Gastroesophageal sphincter (tissue), 4 donors: ENCODE measurements at regions not wholly inside any gene's neighbourhood (a gene's known extent, or its start where the extent isn't known, plus 50 kb on each side); places are given as distances from the start of the nearest gene placed in this dataset.
"Not testable (repeated sequence)": the region's sequence is repeated elsewhere in the genome, so short reads cannot be mapped to it uniquely, and the experiment has no call there.

Experiments
- ATAC-seq: fragments of 150-250 bp; one replicate; pipeline ENCODE4 v1.9.1; 2016; ENCODE audit warnings: mild to moderate bottlenecking, moderate library complexity
- H3K27ac ChIP-seq, 4 donors: fragments of 200-600 bp; sonication (generic) in 3 of 4; 1 replicate in 3 of 4; 2 replicates in 1 of 4; pipeline ENCODE4 v1.5.1; 2016 to 2019
- H3K27me3 ChIP-seq: fragments of 200-600 bp; sonication (generic); one replicate; pipeline ENCODE4 v1.5.1; 2019
- H3K36me3 ChIP-seq, 2 donors: fragments of 200-600 bp; sonication (generic); one replicate each; pipeline ENCODE4 v1.5.1; 2019; ENCODE audit warnings: control low read depth in 1 of 2
- H3K4me1 ChIP-seq, 3 donors: fragments of 200-600 bp; sonication (generic); 1 replicate in 2 of 3; 2 replicates in 1 of 3; pipeline ENCODE4 v1.5.1; 2016 to 2019; ENCODE audit warnings: control low read depth in 2 of 3
- H3K4me3 ChIP-seq, 2 donors: fragments of 200-600 bp; sonication (generic); one replicate each; pipeline ENCODE4 v1.5.1; 2019; ENCODE audit warnings: mild to moderate bottlenecking in 1 of 2, moderate library complexity in 1 of 2
- H3K9me3 ChIP-seq, 3 donors: fragments of 200-600 bp; sonication (generic); one replicate each; pipeline ENCODE4 v1.5.1; 2017 to 2019; ENCODE audit warnings: control low read depth in 2 of 3
- CTCF ChIP-seq, 4 experiments: fragments of 200-600 bp in 2 of 4; fragments of 450-650 bp in 2 of 4; sonication (generic) in 1 of 4; IDR thresholded peaks; one replicate each; pipeline ENCODE4 v1.5.1; 2017 to 2019; ENCODE audit warnings: antibody characterized with exemption in 4 of 4, mild to moderate bottlenecking in 2 of 4, moderate library complexity in 2 of 4
- EP300 ChIP-seq: sonication (generic); formaldehyde crosslinking; IDR thresholded peaks from one replicate; pipeline ENCODE4 v1.6.1; 2017; ENCODE audit warnings: antibody characterized with exemption, mild to moderate bottlenecking
- POLR2A ChIP-seq, 2 donors: fragments of 450-650 bp; IDR thresholded peaks; one replicate each; pipeline ENCODE4 v1.6.1; 2017; ENCODE audit warnings: antibody characterized with exemption in 2 of 2, mild to moderate bottlenecking in 2 of 2, moderate library complexity in 1 of 2
- POLR2AphosphoS5 ChIP-seq: sonication (generic); formaldehyde crosslinking; IDR thresholded peaks from one replicate; pipeline ENCODE4 v1.6.1; 2017; ENCODE audit warnings: antibody characterized with exemption
- WGBS, 2 donors: methylation state at CpG; one replicate each; pipeline ENCODE4 v1.1.5; 2018; ENCODE audit warnings: low coverage in 1 of 2; 5-methylcytosine and 5-hydroxymethylcytosine counted together

GRCh38 chr7:145729691-145730090 lies 386.9 kb upstream of the CNTNAP2 start:
- Histone ChIP-seq H3K4me3 (no peak overlapping the region), H3K27me3 (no peaks in the 10 kb centered on the region), H3K27ac (no peak overlapping the region), H3K36me3 (no peaks in the 10 kb centered on the region), H3K9me3 (no peaks in the 10 kb centered on the region), H3K4me1 (no peaks in the 10 kb centered on the region)
- ATAC-seq = no peak
- TF ChIP-seq POLR2A (IDR thresholded peaks at IDR 0.05) (no peak), POLR2AphosphoS5 (no peak), CTCF (IDR thresholded peaks at IDR 0.05) (no peak), EP300 (no peak)
- WGBS, 2 donors = 8 to 32% methylated on average over 4 of the region's 4 CpGs

- Histone ChIP-seq H3K4me1 (no peaks in the 10 kb centered on the region), H3K4me3 (no peak overlapping the region), H3K9me3 (no peaks in the 10 kb centered on the region), H3K36me3 (no peaks in the 10 kb centered on the region), H3K27me3 (peaks cover 7% of the 10 kb centered on the region), H3K27ac (no peak overlapping the region)
- 40% methylated on average over 1 of the region's 2 CpGs; no CpG with 5 or more reads in 1 of the 2 donors for WGBS, 2 donors
- TF ChIP-seq POLR2AphosphoS5 = no peak
- TF ChIP-seq CTCF (IDR thresholded peaks at IDR 0.05) = no peak
- TF ChIP-seq POLR2A (IDR thresholded peaks at IDR 0.05) = no peak
- TF ChIP-seq EP300 = no peak
- ATAC-seq = no peak
These were observed 398.5 kb upstream of the CNTNAP2 start for GRCh38 chr7:145718129-145718528.

- 73 to 85% methylated on average over 2 to 3 of the region's 3 CpGs for WGBS, 2 donors
These were observed 416.1 kb upstream of the CNTNAP2 start for GRCh38 chr7:145700488-145700887.

GRCh38 chr7:145698526-145699262 lies 417.9 kb upstream of the CNTNAP2 start:
- H3K36me3 ChIP-seq = no peaks in the 10 kb centered on the region
- WGBS, 2 donors = 59 to 66% methylated on average over 4 to 6 of the region's 6 CpGs
- H3K9me3 ChIP-seq = no peaks in the 10 kb centered on the region
- H3K27me3 ChIP-seq = no peaks in the 10 kb centered on the region
- H3K4me1 ChIP-seq = no peaks in the 10 kb centered on the region
- TF ChIP-seq POLR2AphosphoS5 = no peak
- TF ChIP-seq EP300 = no peak
- no peak for TF ChIP-seq CTCF (IDR thresholded peaks at IDR 0.05)
- TF ChIP-seq POLR2A (IDR thresholded peaks at IDR 0.05) = no peak
- ATAC-seq = no peak
- H3K4me3 ChIP-seq = no peak overlapping the region
- no peak overlapping the region for H3K27ac ChIP-seq

More at GRCh38 chr7:145700488-145700887, 416.1 kb upstream of the CNTNAP2 start:
- no peak for ATAC-seq
- Histone ChIP-seq H3K36me3 (no peaks in the 10 kb centered on the region), H3K9me3 (no peaks in the 10 kb centered on the region), H3K4me3 (no peak overlapping the region), H3K27ac (no peak overlapping the region), H3K4me1 (no peaks in the 10 kb centered on the region), H3K27me3 (no peaks in the 10 kb centered on the region)
- TF ChIP-seq CTCF (IDR thresholded peaks at IDR 0.05) = no peak
- TF ChIP-seq POLR2AphosphoS5 = no peak
- no peak for TF ChIP-seq POLR2A (IDR thresholded peaks at IDR 0.05)
- TF ChIP-seq EP300 = no peak

- not testable (repeated sequence) for H3K9me3 ChIP-seq, H3K4me3 ChIP-seq, H3K27me3 ChIP-seq, H3K4me1 ChIP-seq, H3K36me3 ChIP-seq, H3K27ac ChIP-seq, ATAC-seq
- 76 to 85% methylated on average over 2 of the region's 49 CpGs for WGBS, 2 donors
These were observed 419.0 kb upstream of the CNTNAP2 start for GRCh38 chr7:145697412-145698107.
